Ectodermal cell (in vitro differentiated cells): ENCODE measurements at regions not wholly inside any gene's neighbourhood (a gene's known extent, or its start where the extent isn't known, plus 50 kb on each side); places are given as distances from the start of the nearest gene placed in this dataset.

ENCODE experiments used
- H3K27ac ChIP-seq: 2 replicates; pipeline ENCODE4 v1.7.0; 2013; ENCODE audit warnings: mild to moderate bottlenecking, low read depth, low read length; ENCODE audit not compliant: insufficient read depth, poor library complexity, severe bottlenecking
- H3K27me3 ChIP-seq: 2 replicates; pipeline ENCODE4 v1.7.0; 2013; ENCODE audit warnings: mild to moderate bottlenecking, low read length; ENCODE audit not compliant: insufficient read depth, control insufficient read depth, poor library complexity, severe bottlenecking
- H3K36me3 ChIP-seq: one replicate; pipeline ENCODE4 v1.7.0; 2013; ENCODE audit warnings: low read length; ENCODE audit not compliant: control insufficient read depth, insufficient read depth
- H3K4me1 ChIP-seq: one replicate; pipeline ENCODE4 v1.7.0; 2013; ENCODE audit warnings: low read length; ENCODE audit not compliant: control insufficient read depth, insufficient read depth
- H3K4me3 ChIP-seq: 2 replicates; pipeline ENCODE4 v1.7.0; 2013; ENCODE audit warnings: low read depth, low read length, control low read depth; ENCODE audit not compliant: insufficient read depth
- H3K9me3 ChIP-seq: 2 replicates; pipeline ENCODE4 v1.7.0; 2013; ENCODE audit warnings: mild to moderate bottlenecking, low read length, moderate library complexity; ENCODE audit not compliant: control insufficient read depth
- WGBS, 2 experiments: methylation state at CpG; one replicate each; pipeline ENCODE4 v1.1.7; 2013; ENCODE audit warnings: missing lambda C conversion rate in 2 of 2; 5-methylcytosine and 5-hydroxymethylcytosine counted together

DNA sequence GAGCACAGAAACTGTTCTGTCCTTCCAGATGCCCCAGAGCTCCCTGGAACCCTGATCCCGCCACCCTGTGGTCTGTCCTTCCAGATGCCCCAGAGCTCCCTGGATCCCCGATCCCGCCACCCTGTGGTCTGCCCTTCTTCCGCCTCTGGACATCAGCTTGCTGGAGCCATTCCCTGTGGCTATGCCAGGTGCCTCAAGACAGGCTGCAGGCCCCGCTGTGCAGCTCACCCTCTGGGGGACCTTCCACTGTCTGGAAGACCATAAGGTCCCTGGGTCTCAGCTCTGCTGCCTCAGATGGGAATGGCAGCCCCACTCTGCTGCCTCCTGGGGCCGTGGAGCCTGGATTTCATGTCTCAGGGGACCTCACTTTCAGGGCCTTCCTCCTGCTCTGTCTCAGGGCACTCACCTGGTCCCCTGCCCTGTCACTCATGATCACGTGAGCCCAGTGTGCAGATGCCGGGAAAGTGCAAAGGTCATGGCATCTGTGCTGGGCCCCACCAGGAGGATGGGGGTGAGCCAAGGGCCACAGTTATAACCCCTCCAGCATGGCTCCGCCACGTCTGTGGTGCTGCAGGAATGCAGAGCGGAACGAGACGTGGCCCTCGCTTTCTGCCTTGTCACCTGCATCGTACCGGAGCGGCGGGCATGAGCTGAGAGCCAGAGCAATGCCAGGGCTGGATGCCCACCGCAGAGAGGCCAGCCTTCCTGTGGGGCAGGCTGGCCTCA, 1520.7 kb downstream of the BRD1 start:
- WGBS, 2 experiments = 95% methylated on average over 19 of the region's 19 CpGs
- H3K36me3 ChIP-seq = no peaks in the 10 kb centered on the region
- H3K27ac ChIP-seq = no peak overlapping the region
- no peaks in the 10 kb centered on the region for H3K9me3 ChIP-seq
- H3K27me3 ChIP-seq = no peaks in the 10 kb centered on the region
- peaks cover 6% of the 10 kb centered on the region for H3K4me1 ChIP-seq
- H3K4me3 ChIP-seq = no peak overlapping the region

DNA sequence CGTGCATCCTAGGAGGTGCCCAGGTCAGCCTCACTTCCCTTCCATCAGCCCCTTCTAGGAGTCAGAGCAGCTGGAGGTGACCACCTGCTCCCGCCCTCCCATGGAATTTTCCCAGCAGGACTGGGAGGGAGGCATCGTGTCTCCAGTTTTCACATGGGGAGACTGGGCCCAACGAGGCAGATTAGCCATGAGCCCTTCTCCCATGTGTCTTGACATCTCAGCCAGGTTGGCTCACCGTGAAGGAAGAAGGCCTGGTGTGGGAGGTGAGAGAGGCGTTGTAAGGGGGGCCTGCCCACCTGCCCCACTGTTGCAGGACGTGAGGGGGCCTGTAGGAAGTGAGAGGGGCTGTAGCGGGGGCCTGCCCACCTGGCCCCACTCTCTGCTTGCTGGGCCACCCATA, 1521.4 kb downstream of the BRD1 start:
- WGBS, 2 experiments = 91% methylated on average over 8 of the region's 8 CpGs
- Histone ChIP-seq H3K9me3 (no peaks in the 10 kb centered on the region), H3K27me3 (no peaks in the 10 kb centered on the region), H3K36me3 (no peaks in the 10 kb centered on the region), H3K27ac (no peak overlapping the region), H3K4me1 (peaks cover 6% of the 10 kb centered on the region), H3K4me3 (no peak overlapping the region)

GRCh38 chr22:48305726-48306235, 1521.9 kb downstream of the BRD1 start:
- no peaks in the 10 kb centered on the region for H3K9me3 ChIP-seq
- H3K27ac ChIP-seq = no peak overlapping the region
- no peaks in the 10 kb centered on the region for H3K27me3 ChIP-seq
- WGBS, 2 experiments = 91 to 92% methylated on average over 14 of the region's 14 CpGs
- no peak overlapping the region for H3K4me3 ChIP-seq
- no peaks in the 10 kb centered on the region for H3K36me3 ChIP-seq
- peaks cover 6% of the 10 kb centered on the region for H3K4me1 ChIP-seq

DNA sequence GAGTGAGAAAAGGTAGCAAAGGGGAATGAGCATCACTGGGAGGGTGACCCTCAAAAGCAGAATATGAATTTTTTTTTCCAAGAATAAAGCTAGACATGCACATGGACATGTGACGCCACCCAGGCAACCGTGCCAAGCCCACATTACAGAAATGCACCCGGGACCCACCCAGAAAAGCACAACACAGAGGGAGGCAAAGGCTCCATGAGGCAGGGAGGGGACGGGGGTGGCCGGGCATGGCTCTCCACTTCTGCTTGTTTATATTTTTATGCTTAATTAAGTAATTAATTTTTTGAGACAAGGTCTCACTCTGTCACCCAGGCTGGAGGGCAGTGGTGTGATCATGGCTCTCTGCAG, 1524.3 kb downstream of the BRD1 start:
- Histone ChIP-seq H3K9me3 (no peaks in the 10 kb centered on the region), H3K27ac (no peak overlapping the region), H3K27me3 (no peaks in the 10 kb centered on the region), H3K4me3 (no peak overlapping the region), H3K4me1 (peaks cover 6% of the 10 kb centered on the region), H3K36me3 (no peaks in the 10 kb centered on the region)
- WGBS, 2 experiments = 92 to 98% methylated on average over 4 to 5 of the region's 5 CpGs

- no peaks in the 10 kb centered on the region for H3K36me3 ChIP-seq
- WGBS, 2 experiments = 92 to 94% methylated on average over 20 of the region's 20 CpGs
Observed at GRCh38 chr22:48302657-48303368, 1524.9 kb downstream of the BRD1 start.

DNA sequence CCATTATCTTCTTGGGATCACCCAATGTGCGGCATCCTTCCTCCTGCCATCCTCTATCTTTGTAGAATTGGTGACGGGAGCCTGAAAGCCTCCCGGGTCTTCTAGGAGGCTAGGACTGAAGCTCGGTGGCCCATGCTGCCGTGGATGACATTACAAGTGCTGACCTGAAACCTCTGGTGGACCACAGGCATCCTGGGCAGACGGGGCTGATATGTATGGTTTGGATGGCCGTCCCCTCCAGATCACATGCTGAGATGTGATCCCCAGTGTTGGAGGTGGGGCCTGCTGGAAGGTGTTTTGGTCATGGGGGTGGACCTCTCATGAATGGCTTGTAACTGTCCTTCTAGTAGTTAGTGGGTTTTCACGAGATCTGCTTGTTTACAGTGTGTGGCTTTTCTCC, 1525.8 kb downstream of the BRD1 start:
- 92 to 94% methylated on average over 8 of the region's 8 CpGs for WGBS, 2 experiments
- H3K27ac ChIP-seq = no peak overlapping the region
- H3K4me3 ChIP-seq = no peak overlapping the region
- H3K9me3 ChIP-seq = no peaks in the 10 kb centered on the region
- H3K27me3 ChIP-seq = no peaks in the 10 kb centered on the region
- H3K36me3 ChIP-seq = no peaks in the 10 kb centered on the region
- H3K4me1 ChIP-seq = peaks cover 6% of the 10 kb centered on the region

More at GRCh38 chr22:48302657-48303368, 1524.9 kb downstream of the BRD1 start:
- Histone ChIP-seq H3K27ac (no peak overlapping the region), H3K27me3 (no peaks in the 10 kb centered on the region), H3K4me1 (peaks cover 6% of the 10 kb centered on the region), H3K4me3 (no peak overlapping the region), H3K9me3 (no peaks in the 10 kb centered on the region)

- Histone ChIP-seq H3K27me3 (no peaks in the 10 kb centered on the region), H3K9me3 (no peaks in the 10 kb centered on the region), H3K36me3 (no peaks in the 10 kb centered on the region), H3K27ac (no peak overlapping the region), H3K4me3 (no peak overlapping the region), H3K4me1 (peaks cover 6% of the 10 kb centered on the region)
- 90 to 93% methylated on average over 11 of the region's 11 CpGs for WGBS, 2 experiments
Observed at GRCh38 chr22:48301421-48301820, 1526.3 kb downstream of the BRD1 start.

DNA sequence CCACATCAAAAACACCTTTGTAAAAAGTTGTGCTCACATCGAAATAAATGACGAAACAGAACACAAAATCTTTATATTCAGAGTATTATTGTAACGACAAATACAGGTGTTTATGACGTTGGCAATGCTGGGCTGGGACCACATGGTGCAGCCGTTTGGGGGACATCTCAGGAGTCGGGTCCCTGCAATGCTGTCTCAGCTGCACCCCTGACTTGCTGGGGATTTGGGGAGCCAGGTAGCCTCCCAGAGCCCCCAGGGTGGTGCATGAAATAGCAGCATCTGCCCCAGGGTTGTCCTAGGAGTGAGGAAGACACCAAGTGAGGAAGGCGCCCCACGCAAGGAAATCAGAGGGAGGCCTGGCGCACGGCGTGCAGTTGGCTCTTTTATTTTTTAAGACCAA, 1526.8 kb downstream of the BRD1 start:
- Histone ChIP-seq H3K4me3 (no peak overlapping the region), H3K9me3 (no peaks in the 10 kb centered on the region), H3K27me3 (no peaks in the 10 kb centered on the region), H3K4me1 (peaks cover 6% of the 10 kb centered on the region), H3K36me3 (no peaks in the 10 kb centered on the region), H3K27ac (no peak overlapping the region)
- 96 to 97% methylated on average over 11 of the region's 11 CpGs for WGBS, 2 experiments

DNA sequence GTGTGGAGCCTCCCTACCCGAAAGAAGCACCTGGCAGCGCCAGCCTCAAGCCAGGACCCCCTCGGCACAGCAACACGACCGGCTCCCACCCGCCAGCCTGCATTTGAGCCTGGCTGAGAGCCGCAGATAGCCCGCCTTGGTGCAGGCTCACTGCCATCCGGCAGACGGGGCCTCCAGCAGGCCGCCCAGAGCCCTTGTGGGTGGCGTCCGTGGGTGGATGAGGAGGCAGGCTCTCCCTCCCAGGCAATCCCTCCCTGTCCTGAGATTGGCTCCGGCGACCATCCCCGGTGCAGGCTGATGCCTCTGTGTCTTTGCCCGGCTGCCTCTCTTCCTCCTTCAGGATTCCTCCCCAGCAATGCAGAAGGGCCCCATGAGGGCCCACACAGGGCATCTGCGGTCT, 1527.9 kb downstream of the BRD1 start:
- H3K4me3 ChIP-seq = no peak overlapping the region
- H3K36me3 ChIP-seq = no peaks in the 10 kb centered on the region
- H3K9me3 ChIP-seq = no peaks in the 10 kb centered on the region
- no peak overlapping the region for H3K27ac ChIP-seq
- H3K4me1 ChIP-seq = peaks cover 5% of the 10 kb centered on the region
- H3K27me3 ChIP-seq = no peaks in the 10 kb centered on the region
- 90 to 92% methylated on average over 18 of the region's 18 CpGs for WGBS, 2 experiments

DNA sequence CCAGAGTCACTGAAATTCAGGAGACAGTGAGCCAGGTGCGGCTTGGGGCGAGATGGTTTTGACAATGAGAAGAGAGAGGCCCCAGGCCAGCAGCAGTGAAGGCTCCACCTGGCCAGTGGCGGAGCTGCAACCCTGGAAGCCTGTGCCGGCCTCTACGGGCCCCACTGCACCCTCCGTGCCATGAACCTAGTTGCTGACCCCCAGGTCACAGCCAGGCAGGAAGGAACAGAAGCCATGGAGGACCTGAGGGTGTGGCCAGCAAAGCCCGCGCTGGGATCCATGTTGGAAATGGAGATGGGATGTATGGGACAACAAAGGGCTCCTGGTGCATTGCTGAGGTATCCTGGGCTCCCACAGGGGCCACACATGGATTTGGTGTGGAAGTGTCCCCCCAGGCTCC, 1528.5 kb downstream of the BRD1 start:
- whole genome bisulfite sequencing, 2 experiments = 94 to 95% methylated on average over 8 of the region's 8 CpGs
- Histone ChIP-seq H3K4me1 (no peaks in the 10 kb centered on the region), H3K27me3 (no peaks in the 10 kb centered on the region), H3K4me3 (no peak overlapping the region), H3K36me3 (no peaks in the 10 kb centered on the region), H3K27ac (no peak overlapping the region), H3K9me3 (no peaks in the 10 kb centered on the region)
